ENCODE measurements at regions not wholly inside any gene's neighbourhood (a gene's known extent, or its start where the extent isn't known, plus 50 kb on each side); places are given as distances from the start of the nearest gene placed in this dataset.
A peak's percentile ranks its signal among the peaks of the same experiment; 100 is the strongest.

GRCh38 chr2:898319-898718 is 52.3 kb upstream of the SNTG2 start:
- peak; percentile 40 for TF ChIP-seq CTCF (IDR thresholded peaks at IDR 0.05; ENCODE audit: control insufficient read depth, insufficient read depth, low read depth, low read length, missing control alignments)
- H3K4me3 ChIP-seq (ENCODE audit: control insufficient read depth, low read depth, low read length), result no peak overlapping the region
- no peak for DNase-seq (ENCODE audit: low read depth)

- TF ChIP-seq CTCF (IDR thresholded peaks at IDR 0.05; ENCODE audit: control insufficient read depth, insufficient read depth, low read depth, low read length, missing control alignments), result no peak
- no peak for DNase-seq (ENCODE audit: low read depth)
- no peak overlapping the region for H3K4me3 ChIP-seq (ENCODE audit: control insufficient read depth, low read depth, low read length)
Observed at GRCh38 chr2:897091-897490, 53.6 kb upstream of the SNTG2 start.

- no peak overlapping the region for H3K4me3 ChIP-seq (ENCODE audit: control insufficient read depth, low read depth, low read length)
- no peak for TF ChIP-seq CTCF (IDR thresholded peaks at IDR 0.05; ENCODE audit: control insufficient read depth, insufficient read depth, low read depth, low read length, missing control alignments)
- no peak for DNase-seq (ENCODE audit: low read depth)
Observed at GRCh38 chr2:893311-893710, 57.3 kb upstream of the SNTG2 start.

GRCh38 chr2:892892-893291 is 57.8 kb upstream of the SNTG2 start:
- no peak for TF ChIP-seq CTCF (IDR thresholded peaks at IDR 0.05; ENCODE audit: control insufficient read depth, insufficient read depth, low read depth, low read length, missing control alignments)
- DNase-seq (ENCODE audit: low read depth), result no peak

GRCh38 chr2:892401-892800 is 58.2 kb upstream of the SNTG2 start:
- TF ChIP-seq CTCF (IDR thresholded peaks at IDR 0.05; ENCODE audit: control insufficient read depth, insufficient read depth, low read depth, low read length, missing control alignments), result no peak
- no peak for DNase-seq (ENCODE audit: low read depth)
- H3K4me3 ChIP-seq (ENCODE audit: control insufficient read depth, low read depth, low read length), result no peak overlapping the region

More at GRCh38 chr2:892892-893291, 57.8 kb upstream of the SNTG2 start:
- H3K4me3 ChIP-seq (ENCODE audit: control insufficient read depth, low read depth, low read length), result no peak overlapping the region

- DNase-seq (ENCODE audit: low read depth), result no peak
- no peak for TF ChIP-seq CTCF (IDR thresholded peaks at IDR 0.05; ENCODE audit: control insufficient read depth, insufficient read depth, low read depth, low read length, missing control alignments)
- no peak overlapping the region for H3K4me3 ChIP-seq (ENCODE audit: control insufficient read depth, low read depth, low read length)
Observed at GRCh38 chr2:891734-892133, 58.9 kb upstream of the SNTG2 start.

- peak; percentile 52 for DNase-seq (ENCODE audit: low read depth)
- H3K4me3 ChIP-seq (ENCODE audit: control insufficient read depth, low read depth, low read length), result no peak overlapping the region
- no peak for TF ChIP-seq CTCF (IDR thresholded peaks at IDR 0.05; ENCODE audit: control insufficient read depth, insufficient read depth, low read depth, low read length, missing control alignments)
Observed at GRCh38 chr2:890791-891190, 59.9 kb upstream of the SNTG2 start.

Measured in AG09309 (cell line).